A673 (cell line): ENCODE measurements at regions not wholly inside any gene's neighbourhood (a gene's known extent, or its start where the extent isn't known, plus 50 kb on each side); places are given as distances from the start of the nearest gene placed in this dataset.

Source experiments
- CTCF ChIP-seq: fragments of 300-800, 200-600 bp; sonication (generic); conservative IDR thresholded peaks from 2 replicates; pipeline ENCODE4 v1.5.1; 2017; ENCODE audit warnings: low read depth, mild to moderate bottlenecking, antibody characterized with exemption, low read length, moderate library complexity, mixed read lengths
- EZH2 ChIP-seq: fragments of 200-600 bp; sonication (generic); IDR thresholded peaks from 2 replicates; pipeline ENCODE4 v1.6.1; 2017; ENCODE audit warnings: borderline replicate concordance, low read depth, mild to moderate bottlenecking, mixed read lengths, antibody characterized with exemption, low read length; ENCODE audit not compliant: poor library complexity, severe bottlenecking

DNA sequence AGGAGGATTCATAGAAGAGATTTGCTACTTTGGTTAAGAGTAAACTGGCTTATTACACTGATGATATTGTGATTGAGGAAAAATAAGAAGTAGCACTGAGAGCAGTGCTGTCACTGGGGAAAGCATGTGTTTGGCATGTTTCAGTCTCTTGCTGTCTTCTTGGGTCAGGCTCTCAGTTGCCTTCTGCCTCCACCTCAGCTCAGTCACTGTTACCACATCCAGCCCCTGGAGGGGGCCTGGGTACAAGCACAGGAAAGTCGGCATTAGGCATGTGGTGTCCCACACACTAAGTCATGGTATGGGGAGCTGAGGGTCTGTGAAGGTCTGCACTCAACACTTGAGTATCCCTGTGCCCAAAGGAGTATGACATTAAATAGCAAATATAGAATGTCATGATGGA lies 958.3 kb upstream of the CDH9 start:
- TF ChIP-seq EZH2 = no peak
- no peak for TF ChIP-seq CTCF
